Mammary epithelial cell (primary cell): ENCODE measurements at regions not wholly inside any gene's neighbourhood (a gene's known extent, or its start where the extent isn't known, plus 50 kb on each side); places are given as distances from the start of the nearest gene placed in this dataset.

Experiments
- EZH2 ChIP-seq: IDR thresholded peaks from 2 replicates; pipeline ENCODE4 v1.6.1; 2012; ENCODE audit warnings: low read length, inconsistent platforms, borderline replicate concordance
- TF ChIP-seq, protein P1 (sequence below), 2 donors: IDR thresholded peaks in 1 of 2; conservative IDR thresholded peaks in 1 of 2; 2 replicates each; pipeline ENCODE4 v1.5.1; 2011 to 2012; ENCODE audit warnings: inconsistent platforms in 2 of 2, low read length in 2 of 2, mild to moderate bottlenecking in 2 of 2, control low read depth in 1 of 2, low read depth in 1 of 2; ENCODE audit not compliant: insufficient read depth in 1 of 2; ENCODE audit errors: extremely low read depth in 1 of 2

- no peak for TF ChIP-seq EZH2
- TF ChIP-seq, protein P1, sequence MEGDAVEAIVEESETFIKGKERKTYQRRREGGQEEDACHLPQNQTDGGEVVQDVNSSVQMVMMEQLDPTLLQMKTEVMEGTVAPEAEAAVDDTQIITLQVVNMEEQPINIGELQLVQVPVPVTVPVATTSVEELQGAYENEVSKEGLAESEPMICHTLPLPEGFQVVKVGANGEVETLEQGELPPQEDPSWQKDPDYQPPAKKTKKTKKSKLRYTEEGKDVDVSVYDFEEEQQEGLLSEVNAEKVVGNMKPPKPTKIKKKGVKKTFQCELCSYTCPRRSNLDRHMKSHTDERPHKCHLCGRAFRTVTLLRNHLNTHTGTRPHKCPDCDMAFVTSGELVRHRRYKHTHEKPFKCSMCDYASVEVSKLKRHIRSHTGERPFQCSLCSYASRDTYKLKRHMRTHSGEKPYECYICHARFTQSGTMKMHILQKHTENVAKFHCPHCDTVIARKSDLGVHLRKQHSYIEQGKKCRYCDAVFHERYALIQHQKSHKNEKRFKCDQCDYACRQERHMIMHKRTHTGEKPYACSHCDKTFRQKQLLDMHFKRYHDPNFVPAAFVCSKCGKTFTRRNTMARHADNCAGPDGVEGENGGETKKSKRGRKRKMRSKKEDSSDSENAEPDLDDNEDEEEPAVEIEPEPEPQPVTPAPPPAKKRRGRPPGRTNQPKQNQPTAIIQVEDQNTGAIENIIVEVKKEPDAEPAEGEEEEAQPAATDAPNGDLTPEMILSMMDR (conservative IDR thresholded peaks at IDR 0.05 in 1 of 2, IDR thresholded peaks at IDR 0.05 in 1 of 2; ENCODE audit: extremely low read depth in 1 of 2, insufficient read depth in 1 of 2, low read depth in 1 of 2, low read length in 2 of 2): no peak
These were observed 291.2 kb upstream of the STT3B start for GRCh38 chr3:31241533-31241932.
